Thymus (tissue), 11 donors: ENCODE measurements at regions not wholly inside any gene's neighbourhood (a gene's known extent, or its start where the extent isn't known, plus 50 kb on each side); places are given as distances from the start of the nearest gene placed in this dataset.

Experiments used
- DNase-seq, 9 donors: peaks; one replicate each; pipeline ENCODE4 v3.0.0-alpha.2; 2013; ENCODE audit warnings: low spot score in 9 of 9, low read depth in 6 of 9, missing footprints in 1 of 9
- H3K27ac ChIP-seq, 2 donors: one replicate each; pipeline ENCODE4 v1.5.1; 2013; ENCODE audit warnings: control low read depth in 1 of 2, low read depth in 1 of 2, low read length in 1 of 2, mild to moderate bottlenecking in 1 of 2, moderate library complexity in 1 of 2
- H3K27me3 ChIP-seq, 2 donors: one replicate each; pipeline ENCODE4 v1.5.1; 2013; ENCODE audit warnings: low read length in 1 of 2; ENCODE audit not compliant: control insufficient read depth in 2 of 2, insufficient read depth in 1 of 2
- H3K36me3 ChIP-seq, 2 donors: one replicate each; pipeline ENCODE4 v1.5.1; 2013; ENCODE audit warnings: low read length in 1 of 2, mild to moderate bottlenecking in 1 of 2, moderate library complexity in 1 of 2; ENCODE audit not compliant: control insufficient read depth in 2 of 2, insufficient read depth in 2 of 2
- H3K4me1 ChIP-seq, 2 donors: one replicate each; pipeline ENCODE4 v1.5.1; 2013; ENCODE audit warnings: low read length in 2 of 2; ENCODE audit not compliant: control insufficient read depth in 2 of 2, insufficient read depth in 2 of 2
- H3K4me3 ChIP-seq, 2 donors: one replicate each; pipeline ENCODE4 v1.5.1; 2013; ENCODE audit warnings: low read length in 2 of 2, control low read depth in 1 of 2, mild to moderate bottlenecking in 1 of 2
- H3K9me3 ChIP-seq, 2 donors: one replicate each; pipeline ENCODE4 v1.5.1; 2013; ENCODE audit warnings: low read length in 1 of 2, mild to moderate bottlenecking in 1 of 2; ENCODE audit not compliant: control insufficient read depth in 2 of 2, insufficient read depth in 1 of 2
- WGBS: extraction: QIAGEN DNeasy Blood & Tissue Kit; methylation state at CpG from one replicate; pipeline ENCODE4 v1.1.7; 2013; 5-methylcytosine and 5-hydroxymethylcytosine counted together
- donor health status: healthy.

- DNase-seq, result no peak
- Histone ChIP-seq H3K27ac (no peak overlapping the region), H3K4me1 (no peaks in the 10 kb centered on the region), H3K9me3 (peaks cover 0 to 12% of the 10 kb centered on the region in 2 donors), H3K4me3 (no peak overlapping the region), H3K27me3 (no peaks in the 10 kb centered on the region), H3K36me3 (no peaks in the 10 kb centered on the region)
- 91% methylated on average over 3 of the region's 3 CpGs for WGBS
Observed at GRCh38 chr14:44428231-44428945, 78.7 kb downstream of the FSCB start.

- Histone ChIP-seq H3K4me1 (no peaks in the 10 kb centered on the region), H3K9me3 (peaks cover 2 to 8% of the 10 kb centered on the region in 2 donors), H3K27ac (no peak overlapping the region), H3K4me3 (no peak overlapping the region), H3K36me3 (no peaks in the 10 kb centered on the region), H3K27me3 (no peaks in the 10 kb centered on the region)
- 94% methylated on average over 4 of the region's 4 CpGs for WGBS
- no peak for DNase-seq
Observed at GRCh38 chr14:44422699-44423098, 84.4 kb downstream of the FSCB start.

GRCh38 chr14:44420226-44420625, 86.9 kb downstream of the FSCB start:
- no peak for DNase-seq
- Histone ChIP-seq H3K4me1 (no peaks in the 10 kb centered on the region), H3K9me3 (peaks cover 2 to 8% of the 10 kb centered on the region in 2 donors), H3K27me3 (no peaks in the 10 kb centered on the region), H3K27ac (no peak overlapping the region), H3K4me3 (no peak overlapping the region), H3K36me3 (no peaks in the 10 kb centered on the region)
- WGBS, result 94% methylated on average over 1 of the region's 1 CpG

- DNase-seq, result no peak
- H3K27me3 ChIP-seq, result no peaks in the 10 kb centered on the region
- 94% methylated on average over 5 of the region's 5 CpGs for WGBS
- H3K4me1 ChIP-seq, result no peaks in the 10 kb centered on the region
- H3K36me3 ChIP-seq, result no peaks in the 10 kb centered on the region
- no peak overlapping the region for H3K27ac ChIP-seq
- H3K9me3 ChIP-seq, result peaks cover 2 to 8% of the 10 kb centered on the region in 2 donors
- no peak overlapping the region for H3K4me3 ChIP-seq
Observed at GRCh38 chr14:44418856-44419255, 88.2 kb downstream of the FSCB start.

GRCh38 chr14:44417809-44418208, 89.3 kb downstream of the FSCB start:
- no peaks in the 10 kb centered on the region for H3K36me3 ChIP-seq
- peaks cover 2 to 6% of the 10 kb centered on the region in 2 donors for H3K9me3 ChIP-seq
- no peak overlapping the region for H3K27ac ChIP-seq
- 88% methylated on average over 1 of the region's 1 CpG for WGBS
- H3K4me3 ChIP-seq, result no peak overlapping the region
- no peaks in the 10 kb centered on the region for H3K27me3 ChIP-seq
- H3K4me1 ChIP-seq, result no peaks in the 10 kb centered on the region
- DNase-seq, result no peak

- Histone ChIP-seq H3K27me3 (no peaks in the 10 kb centered on the region), H3K4me3 (no peak overlapping the region), H3K4me1 (no peaks in the 10 kb centered on the region), H3K9me3 (no peaks in the 10 kb centered on the region), H3K36me3 (no peaks in the 10 kb centered on the region), H3K27ac (no peak overlapping the region)
- no peak for DNase-seq
- WGBS, result 87% methylated on average over 1 of the region's 1 CpG
Observed at GRCh38 chr14:44414646-44415045, 92.4 kb downstream of the FSCB start.

GRCh38 chr14:44412858-44413569, 94.1 kb downstream of the FSCB start:
- no peak overlapping the region for H3K27ac ChIP-seq
- DNase-seq, result no peak
- H3K4me1 ChIP-seq, result no peaks in the 10 kb centered on the region
- no peaks in the 10 kb centered on the region for H3K27me3 ChIP-seq
- WGBS, result 94% methylated on average over 1 of the region's 1 CpG
- no peak overlapping the region for H3K4me3 ChIP-seq
- no peaks in the 10 kb centered on the region for H3K9me3 ChIP-seq
- no peaks in the 10 kb centered on the region for H3K36me3 ChIP-seq

- Histone ChIP-seq H3K36me3 (no peaks in the 10 kb centered on the region), H3K4me3 (no peak overlapping the region), H3K9me3 (no peaks in the 10 kb centered on the region), H3K4me1 (no peaks in the 10 kb centered on the region), H3K27me3 (no peaks in the 10 kb centered on the region), H3K27ac (no peak overlapping the region)
- DNase-seq, result no peak
- 81% methylated on average over 5 of the region's 5 CpGs for WGBS
Observed at GRCh38 chr14:44405011-44405486, 102.0 kb downstream of the FSCB start.

GRCh38 chr14:44404599-44404998, 102.5 kb downstream of the FSCB start:
- Histone ChIP-seq H3K4me3 (no peak overlapping the region), H3K27ac (no peak overlapping the region), H3K9me3 (no peaks in the 10 kb centered on the region), H3K27me3 (no peaks in the 10 kb centered on the region), H3K4me1 (no peaks in the 10 kb centered on the region), H3K36me3 (no peaks in the 10 kb centered on the region)
- WGBS, result 76% methylated on average over 3 of the region's 3 CpGs
- DNase-seq, result no peak
